ENCODE measurements at regions not wholly inside any gene's neighbourhood (a gene's known extent, or its start where the extent isn't known, plus 50 kb on each side); places are given as distances from the start of the nearest gene placed in this dataset.

DNA sequence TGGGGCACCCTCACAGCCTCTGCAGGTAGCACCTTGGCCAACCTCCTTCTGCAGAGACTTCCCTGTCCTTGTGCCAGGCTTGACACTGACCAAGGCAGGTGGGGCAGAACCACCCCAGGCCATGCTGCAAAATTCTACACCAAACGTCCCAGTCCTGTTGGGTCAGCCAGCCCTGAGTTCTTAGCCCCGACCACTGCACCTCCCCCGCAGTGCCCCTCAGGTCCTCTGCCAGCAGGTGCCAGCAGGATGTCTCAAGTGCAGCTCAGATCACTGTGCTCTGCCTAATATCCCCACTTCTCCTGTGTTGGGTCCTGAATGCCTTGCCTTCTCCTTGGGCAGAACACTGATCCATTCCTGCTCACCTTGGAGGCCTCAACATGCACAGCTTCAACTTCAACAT, 999.7 kb downstream of the TBC1D22A start:
- no peak for DNase-seq (ENCODE audit: insufficient read length, low spot score)

DNA sequence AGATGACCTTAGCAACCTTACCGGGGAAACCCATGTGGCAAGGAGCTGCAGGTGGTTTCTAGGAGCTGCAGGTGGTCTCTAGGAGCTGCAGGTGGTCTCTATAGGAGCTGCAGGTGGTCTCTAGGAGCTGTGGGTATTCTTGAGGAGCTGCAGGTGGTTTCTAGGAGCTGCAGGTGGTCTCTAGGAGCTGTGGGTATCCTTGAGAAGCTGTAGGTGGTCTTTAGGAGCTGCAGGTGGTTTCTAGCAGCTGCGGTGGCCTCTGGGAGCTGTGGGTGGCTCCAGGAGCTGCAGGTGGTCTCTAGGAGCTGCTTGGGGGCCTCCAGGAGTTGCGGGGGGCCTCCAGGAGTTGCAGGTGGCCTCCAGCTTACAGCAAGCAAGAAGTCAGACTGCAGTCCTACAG, 997.5 kb downstream of the TBC1D22A start:
- TF ChIP-seq, protein P1, sequence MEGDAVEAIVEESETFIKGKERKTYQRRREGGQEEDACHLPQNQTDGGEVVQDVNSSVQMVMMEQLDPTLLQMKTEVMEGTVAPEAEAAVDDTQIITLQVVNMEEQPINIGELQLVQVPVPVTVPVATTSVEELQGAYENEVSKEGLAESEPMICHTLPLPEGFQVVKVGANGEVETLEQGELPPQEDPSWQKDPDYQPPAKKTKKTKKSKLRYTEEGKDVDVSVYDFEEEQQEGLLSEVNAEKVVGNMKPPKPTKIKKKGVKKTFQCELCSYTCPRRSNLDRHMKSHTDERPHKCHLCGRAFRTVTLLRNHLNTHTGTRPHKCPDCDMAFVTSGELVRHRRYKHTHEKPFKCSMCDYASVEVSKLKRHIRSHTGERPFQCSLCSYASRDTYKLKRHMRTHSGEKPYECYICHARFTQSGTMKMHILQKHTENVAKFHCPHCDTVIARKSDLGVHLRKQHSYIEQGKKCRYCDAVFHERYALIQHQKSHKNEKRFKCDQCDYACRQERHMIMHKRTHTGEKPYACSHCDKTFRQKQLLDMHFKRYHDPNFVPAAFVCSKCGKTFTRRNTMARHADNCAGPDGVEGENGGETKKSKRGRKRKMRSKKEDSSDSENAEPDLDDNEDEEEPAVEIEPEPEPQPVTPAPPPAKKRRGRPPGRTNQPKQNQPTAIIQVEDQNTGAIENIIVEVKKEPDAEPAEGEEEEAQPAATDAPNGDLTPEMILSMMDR (IDR thresholded peaks at IDR 0.05; ENCODE audit: insufficient read depth, missing control alignments) = no peak
- DNase-seq (ENCODE audit: insufficient read length, low spot score) (no peak), FAIRE-seq (no peak)

More for the DNA sequence above, 999.7 kb downstream of the TBC1D22A start:
- FAIRE-seq = no peak
- TF ChIP-seq, protein P1 (IDR thresholded peaks at IDR 0.05; ENCODE audit: insufficient read depth, missing control alignments) = no peak

DNA sequence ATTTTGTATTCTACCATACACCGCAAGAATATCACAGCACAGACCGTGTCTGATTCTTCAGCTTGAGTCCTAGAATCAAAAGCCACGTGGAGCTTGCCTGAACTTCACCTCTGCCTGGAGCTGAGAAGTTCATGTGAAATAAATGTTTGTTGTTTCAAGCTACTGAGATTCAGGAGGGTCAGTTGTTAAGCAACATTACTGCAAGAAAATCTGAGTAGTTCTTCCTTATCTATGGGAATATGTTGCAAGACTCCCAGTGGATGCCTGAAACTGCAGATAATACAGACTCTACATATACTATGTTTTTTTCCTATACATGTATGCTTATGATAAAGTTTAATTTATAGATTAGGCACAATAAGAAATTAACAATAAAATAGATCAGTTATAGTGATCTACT, 995.3 kb downstream of the TBC1D22A start:
- TF ChIP-seq, protein P1 (IDR thresholded peaks at IDR 0.05; ENCODE audit: insufficient read depth, missing control alignments) = no peak
- FAIRE-seq (no peak), DNase-seq (ENCODE audit: insufficient read length, low spot score) (no peak)

DNA sequence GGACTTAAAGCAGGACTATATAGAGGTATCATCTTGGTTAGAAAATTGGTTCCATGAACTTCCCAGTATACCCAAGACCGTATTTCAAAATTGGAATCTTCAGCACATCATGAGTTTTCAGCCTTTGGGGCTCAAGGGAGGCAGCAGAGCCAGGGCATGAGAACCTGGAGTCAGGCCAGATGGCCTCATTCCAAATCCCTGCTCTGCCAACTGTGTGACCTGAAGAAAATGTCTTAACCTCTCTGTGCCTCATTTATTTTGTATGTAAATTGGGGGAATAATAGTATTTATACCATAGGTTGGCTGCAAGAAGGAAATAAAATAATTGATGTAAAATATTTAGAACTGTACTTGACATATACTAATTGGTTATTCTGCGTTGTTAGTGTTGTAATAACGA, 987.6 kb downstream of the TBC1D22A start:
- FAIRE-seq (no peak), DNase-seq (ENCODE audit: insufficient read length, low spot score) (no peak)
- TF ChIP-seq, protein P1 (IDR thresholded peaks at IDR 0.05; ENCODE audit: insufficient read depth, missing control alignments) = no peak

DNA sequence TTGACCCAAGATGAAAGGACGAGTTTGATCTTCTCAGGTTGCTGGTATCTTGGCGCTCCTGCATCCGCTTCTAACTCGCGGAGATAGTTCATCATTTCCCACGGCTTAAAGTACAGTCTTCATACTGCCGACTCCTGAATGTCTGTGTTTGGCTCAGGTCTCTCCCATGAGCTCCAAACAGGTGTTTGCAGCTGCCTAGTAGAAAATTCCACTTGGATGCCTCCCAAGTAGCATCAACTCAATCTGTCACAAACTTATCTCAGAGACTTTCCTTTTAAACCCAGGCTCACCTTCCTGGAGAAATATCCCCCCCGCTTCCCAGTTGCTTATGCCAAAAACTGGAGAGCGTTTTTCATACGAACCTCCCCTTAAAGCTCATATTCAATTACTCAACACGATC, 986.5 kb downstream of the TBC1D22A start:
- TF ChIP-seq, protein P1 (IDR thresholded peaks at IDR 0.05; ENCODE audit: insufficient read depth, missing control alignments) = no peak
- FAIRE-seq = no peak
- DNase-seq (ENCODE audit: insufficient read length, low spot score) = no peak

DNA sequence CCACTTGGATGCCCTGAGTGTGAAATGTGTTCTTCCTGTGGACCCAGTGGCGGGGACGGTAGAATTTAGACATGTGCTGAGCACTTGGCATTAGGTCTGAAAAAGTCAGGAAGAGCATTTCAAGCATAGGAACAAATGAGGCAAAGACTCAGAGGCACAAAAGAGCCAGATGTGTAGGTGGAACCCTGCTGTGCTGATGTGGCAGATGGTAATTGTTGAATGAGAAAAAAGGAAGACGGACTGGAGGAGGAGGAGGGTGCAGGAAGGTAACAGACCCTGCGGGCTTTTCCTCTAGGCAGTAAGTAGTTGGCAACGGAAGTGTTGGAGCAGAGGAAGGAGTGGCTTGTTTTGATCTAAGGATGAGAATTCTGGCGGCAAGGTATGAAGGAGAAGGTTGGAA, 985.8 kb downstream of the TBC1D22A start:
- TF ChIP-seq, protein P1 (IDR thresholded peaks at IDR 0.05; ENCODE audit: insufficient read depth, missing control alignments) = no peak
- DNase-seq (ENCODE audit: insufficient read length, low spot score) (no peak), FAIRE-seq (no peak)

DNA sequence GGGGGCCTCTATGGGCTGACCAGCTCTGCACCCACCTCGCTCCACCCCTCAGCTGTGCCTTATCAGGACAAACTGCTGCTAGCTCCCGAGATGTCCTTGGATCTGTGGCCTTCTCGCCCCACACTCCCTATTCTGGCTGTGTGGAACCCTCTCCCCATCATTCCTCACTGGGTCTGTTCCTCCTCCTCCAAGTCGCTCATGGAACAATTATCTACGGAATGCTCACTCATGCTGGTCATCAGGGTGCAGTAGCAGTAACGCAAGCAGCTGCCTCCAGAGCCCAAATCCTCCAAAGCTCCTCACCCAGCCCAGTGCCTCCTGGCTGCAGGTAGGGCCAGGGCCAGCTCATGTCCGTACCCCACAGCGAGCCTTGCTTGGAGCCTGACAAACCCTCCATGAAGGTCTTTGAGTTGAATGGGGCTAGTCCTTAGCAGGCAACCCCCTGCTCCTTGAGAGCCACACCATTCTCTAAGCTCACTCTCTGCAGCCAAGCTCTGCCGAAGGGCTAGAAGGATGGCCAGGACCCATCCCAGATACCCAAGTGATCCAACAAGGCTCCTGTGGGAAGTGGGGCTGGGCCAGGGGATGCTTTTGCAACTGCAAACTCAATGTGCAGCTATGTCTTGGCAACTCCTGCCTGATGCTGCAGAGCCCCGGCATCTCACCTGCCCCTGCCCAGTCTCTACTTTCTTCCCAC, 977.8 kb downstream of the TBC1D22A start:
- TF ChIP-seq, protein P1 (IDR thresholded peaks at IDR 0.05; ENCODE audit: insufficient read depth, missing control alignments) = no peak
- DNase-seq (ENCODE audit: insufficient read length, low spot score) (no peak), FAIRE-seq (no peak)

Data from D721Med (cell line).